ENCODE measurements at regions not wholly inside any gene's neighbourhood (a gene's known extent, or its start where the extent isn't known, plus 50 kb on each side); places are given as distances from the start of the nearest gene placed in this dataset.

DNA sequence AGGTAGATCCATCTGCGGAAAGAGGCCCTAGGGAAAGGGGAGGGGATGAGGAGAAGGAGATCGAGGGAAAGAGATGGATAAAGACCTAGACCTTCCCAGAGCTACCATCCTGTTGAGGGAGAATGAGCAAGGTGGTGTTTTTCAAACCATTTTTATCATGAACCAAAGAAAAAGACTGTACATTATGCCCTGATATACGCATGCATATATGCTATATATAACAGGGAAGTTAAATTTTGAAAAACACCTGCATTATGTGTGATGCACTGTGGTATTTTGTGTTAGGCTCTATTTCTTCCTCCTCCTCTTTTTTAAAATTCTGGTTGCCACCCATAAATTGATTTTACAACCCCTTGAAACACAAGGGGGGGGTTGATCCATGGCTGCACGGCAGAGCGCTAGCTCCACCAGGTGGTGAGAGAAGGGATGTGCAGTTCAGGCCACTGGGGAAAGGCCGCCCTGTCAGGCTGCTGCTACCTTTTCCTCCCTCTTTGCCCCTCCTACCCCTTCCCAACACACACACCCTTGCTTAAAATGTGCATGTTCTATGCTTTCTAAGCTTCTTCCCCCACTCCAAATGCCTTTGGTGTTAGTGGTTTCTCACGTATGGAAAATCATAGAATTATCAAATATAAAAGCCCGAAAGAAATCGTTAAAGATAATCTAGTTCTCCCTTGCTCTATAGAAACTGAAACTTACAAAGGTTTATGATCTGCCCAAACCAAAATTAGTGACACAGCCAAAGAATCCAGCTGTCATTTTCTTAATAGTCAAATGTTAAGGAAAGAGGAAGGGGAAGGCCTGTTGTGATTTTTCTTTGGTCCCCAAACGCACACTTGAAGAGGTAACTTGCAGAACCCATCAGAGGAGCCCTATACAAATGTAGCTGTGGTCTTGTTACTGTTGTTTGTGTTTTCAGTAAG, 262.0 kb upstream of the UMPS start:
- TF ChIP-seq CTCF (IDR thresholded peaks at IDR 0.05) (peak; percentile 48 to 74 (median 48)), EP300 (IDR thresholded peaks at IDR 0.05) (no peak), POLR2A (IDR thresholded peaks at IDR 0.05) (no peak)
- Histone ChIP-seq H3K9me3 (no peaks in the 10 kb centered on the region), H3K27ac (no peak overlapping the region), H3K27me3 (no peaks in the 10 kb centered on the region), H3K4me1 (ENCODE audit: insufficient read depth) (no peaks in the 10 kb centered on the region), H3K4me3 (no peak overlapping the region), H3K36me3 (no peaks in the 10 kb centered on the region)
- peak in 3 of 5 donors; percentile 23 to 56 (median 42) for DNase-seq
- 67 to 71% (median 71%) methylated on average over 10 of the region's 10 CpGs for WGBS, 3 donors
- intact Hi-C loops (cut with DNase I): loop anchor here in 3 of 4 donors (2.0 to 10.0 kb wide), 3 partner anchors 117 to 453 kb away; no protein-coding TSS in a partner anchor

DNA sequence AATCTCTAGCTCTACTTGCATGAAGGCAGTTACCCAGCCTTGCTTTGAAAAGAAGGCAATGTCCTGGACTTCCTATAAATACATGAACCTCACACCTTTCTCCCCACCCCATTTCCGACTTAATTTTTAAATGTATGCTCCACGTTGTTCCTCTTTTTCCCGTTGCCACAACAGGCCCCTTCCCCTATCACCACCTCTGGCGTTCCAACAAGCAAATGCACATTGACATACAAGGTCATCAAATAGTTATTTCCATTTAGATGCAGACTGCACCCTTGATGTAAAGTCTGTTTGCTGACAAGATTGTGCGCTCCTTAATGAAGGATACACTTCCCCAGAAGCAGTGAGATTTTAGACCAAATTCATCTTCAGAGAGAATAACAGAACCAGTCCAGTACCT, 260.7 kb upstream of the UMPS start:
- Histone ChIP-seq H3K4me1 (ENCODE audit: insufficient read depth) (no peaks in the 10 kb centered on the region), H3K4me3 (no peak overlapping the region), H3K27me3 (no peaks in the 10 kb centered on the region), H3K27ac (no peak overlapping the region), H3K36me3 (no peaks in the 10 kb centered on the region), H3K9me3 (no peaks in the 10 kb centered on the region)
- DNase-seq: no peak
- 84 to 89% (median 85%) methylated on average over 5 of the region's 5 CpGs for WGBS, 3 donors
- intact Hi-C loops (cut with DNase I): loop anchor here in 3 of 4 donors (2.0 to 10.0 kb wide), 3 partner anchors 119 to 455 kb away; no protein-coding TSS in a partner anchor
- TF ChIP-seq POLR2A (IDR thresholded peaks at IDR 0.05) (no peak), CTCF (IDR thresholded peaks at IDR 0.05) (no peak), EP300 (IDR thresholded peaks at IDR 0.05) (no peak)

DNA sequence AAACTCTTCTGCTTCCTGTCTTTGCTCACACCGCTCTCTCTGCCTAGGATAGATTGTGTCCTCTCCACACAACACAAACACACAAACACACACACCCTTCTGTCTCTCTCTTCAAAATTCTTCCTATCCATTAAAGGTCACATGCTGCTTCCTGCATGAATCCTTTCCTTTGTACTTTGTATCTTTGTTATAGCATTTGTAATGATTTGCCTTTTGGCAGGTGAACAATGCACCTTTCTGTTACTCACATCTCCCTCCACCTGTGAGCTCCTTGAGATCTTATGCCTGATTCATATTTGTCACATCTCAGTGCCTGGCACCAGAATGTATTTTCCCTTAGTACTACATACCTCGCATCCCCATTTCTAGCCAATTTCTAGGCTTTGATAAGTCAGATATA, 251.4 kb upstream of the UMPS start:
- Histone ChIP-seq H3K4me1 (ENCODE audit: insufficient read depth) (no peaks in the 10 kb centered on the region), H3K9me3 (no peaks in the 10 kb centered on the region), H3K27ac (no peak overlapping the region), H3K4me3 (no peak overlapping the region), H3K36me3 (no peaks in the 10 kb centered on the region), H3K27me3 (no peaks in the 10 kb centered on the region)
- 72 to 100% (median 98%) methylated on average over 2 of the region's 2 CpGs for WGBS, 3 donors
- intact Hi-C loops (cut with DNase I): no loop called here
- DNase-seq: no peak
- TF ChIP-seq POLR2A (IDR thresholded peaks at IDR 0.05) (no peak), CTCF (IDR thresholded peaks at IDR 0.05) (no peak), EP300 (IDR thresholded peaks at IDR 0.05) (no peak)

DNA sequence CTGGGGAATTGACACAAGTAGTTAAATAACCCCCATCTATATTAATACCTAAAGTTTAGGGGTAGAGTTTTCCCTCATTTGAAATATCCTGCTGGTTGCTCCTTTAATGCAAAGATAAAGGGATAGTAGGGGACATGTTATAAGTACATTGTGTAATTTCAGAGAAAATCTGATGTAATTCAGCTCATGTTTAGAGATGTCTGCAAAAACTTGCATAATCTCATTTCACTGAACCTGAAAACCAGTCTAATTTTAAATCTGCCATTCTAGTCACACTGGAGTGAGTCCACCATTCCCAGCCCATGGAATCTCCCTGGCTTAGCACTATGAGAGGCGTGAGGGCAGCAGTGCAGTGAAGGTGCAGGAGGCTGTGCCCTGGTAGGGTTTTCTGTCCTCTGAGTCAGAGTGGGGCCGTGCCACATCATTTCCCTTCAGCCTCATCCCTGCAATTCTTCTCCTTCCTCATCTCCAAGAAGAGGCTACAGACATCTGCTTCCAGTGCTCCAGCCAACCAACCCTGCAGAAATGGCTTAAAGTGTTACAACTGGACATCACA, 246.3 kb upstream of the UMPS start:
- H3K27ac ChIP-seq: no peak overlapping the region
- no peaks in the 10 kb centered on the region for H3K9me3 ChIP-seq
- no peaks in the 10 kb centered on the region for H3K36me3 ChIP-seq
- H3K27me3 ChIP-seq: no peaks in the 10 kb centered on the region
- no peak for TF ChIP-seq POLR2A (IDR thresholded peaks at IDR 0.05)
- TF ChIP-seq CTCF (IDR thresholded peaks at IDR 0.05): no peak
- TF ChIP-seq EP300 (IDR thresholded peaks at IDR 0.05): no peak
- intact Hi-C loops (cut with DNase I): no loop called here
- no peaks in the 10 kb centered on the region for H3K4me1 ChIP-seq (ENCODE audit: insufficient read depth)
- no peak overlapping the region for H3K4me3 ChIP-seq
- DNase-seq: no peak
- WGBS, 3 donors: 89 to 96% (median 94%) methylated on average over 2 of the region's 2 CpGs
